ENCODE measurements at regions not wholly inside any gene's neighbourhood (a gene's known extent, or its start where the extent isn't known, plus 50 kb on each side); places are given as distances from the start of the nearest gene placed in this dataset.

DNA sequence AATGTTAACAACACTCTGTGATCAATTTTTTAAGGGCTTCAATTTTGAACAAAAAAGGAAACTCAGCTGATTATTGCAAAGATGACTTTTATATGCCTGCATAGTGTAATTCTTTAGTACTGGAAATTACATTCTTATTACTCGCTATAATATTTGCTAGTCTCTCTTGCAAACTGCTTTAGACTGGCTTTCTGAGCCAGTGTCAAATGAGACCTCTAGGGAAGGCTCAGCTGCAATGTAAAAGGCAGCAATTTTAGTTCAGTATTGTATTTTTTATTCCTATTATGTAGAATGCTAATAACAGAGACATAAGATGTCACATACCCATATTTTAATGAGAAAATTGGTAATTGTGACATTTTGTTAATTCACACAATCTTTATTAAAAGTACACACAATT is 338.1 kb upstream of the LYPLAL1 start:
- DNase-seq = no peak

DNA sequence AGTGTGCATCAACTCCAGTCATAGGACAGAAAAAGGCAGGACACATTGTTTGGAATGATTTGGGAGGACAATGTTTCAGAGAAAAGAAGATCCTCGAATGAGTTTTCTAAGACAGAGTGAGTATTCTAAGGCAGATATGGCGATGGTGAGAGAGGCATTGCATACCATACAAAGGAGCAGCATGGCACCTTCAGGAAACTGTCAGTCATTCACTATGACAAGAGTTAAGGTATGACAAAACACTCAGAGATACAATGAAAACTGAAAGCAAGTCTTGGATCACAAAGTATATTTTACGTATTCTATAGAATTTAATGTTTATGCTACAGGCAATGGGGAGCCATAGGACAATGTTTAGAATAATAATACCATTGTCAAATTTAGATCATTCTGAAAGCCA is 337.4 kb upstream of the LYPLAL1 start:
- DNase-seq = no peak

DNA sequence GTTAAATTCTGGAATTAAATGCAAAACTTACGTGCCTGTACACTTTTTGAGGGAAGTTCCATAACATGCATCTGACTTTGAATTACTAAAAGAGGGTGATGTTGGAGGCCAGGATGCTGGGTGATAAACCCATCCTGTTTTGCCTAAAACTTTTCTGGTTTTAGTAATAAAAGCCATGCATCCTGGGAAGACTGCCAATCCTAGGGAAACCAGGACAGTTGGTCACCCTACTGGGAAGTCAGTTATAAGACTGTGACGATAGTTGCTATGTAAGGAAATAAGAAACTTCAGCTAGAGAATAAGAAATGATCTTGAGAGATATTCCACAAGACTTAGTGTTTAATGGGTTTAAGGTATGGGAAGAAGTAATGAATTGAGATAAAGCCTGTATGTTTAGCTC is 336.6 kb upstream of the LYPLAL1 start:
- DNase-seq = no peak

DNA sequence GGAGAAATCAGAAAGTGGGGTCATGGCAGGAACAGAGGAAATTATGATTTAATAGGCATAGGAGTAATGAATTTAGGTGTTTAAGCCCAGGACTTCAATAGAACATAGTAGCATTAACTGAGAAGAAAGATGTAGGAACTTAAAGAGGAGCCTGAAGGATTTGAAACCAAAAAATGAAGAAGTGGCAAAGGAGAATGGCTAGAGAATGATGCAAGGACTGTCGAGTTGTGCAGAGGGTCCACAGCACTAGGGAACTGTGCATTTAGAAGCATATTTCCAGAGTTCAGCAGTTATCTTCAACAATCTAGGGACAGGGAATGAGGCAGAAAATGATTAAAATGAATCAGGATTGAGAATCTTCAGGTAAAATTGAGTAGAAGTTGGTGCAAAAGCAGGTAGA is 328.1 kb upstream of the LYPLAL1 start:
- no peak for DNase-seq

DNA sequence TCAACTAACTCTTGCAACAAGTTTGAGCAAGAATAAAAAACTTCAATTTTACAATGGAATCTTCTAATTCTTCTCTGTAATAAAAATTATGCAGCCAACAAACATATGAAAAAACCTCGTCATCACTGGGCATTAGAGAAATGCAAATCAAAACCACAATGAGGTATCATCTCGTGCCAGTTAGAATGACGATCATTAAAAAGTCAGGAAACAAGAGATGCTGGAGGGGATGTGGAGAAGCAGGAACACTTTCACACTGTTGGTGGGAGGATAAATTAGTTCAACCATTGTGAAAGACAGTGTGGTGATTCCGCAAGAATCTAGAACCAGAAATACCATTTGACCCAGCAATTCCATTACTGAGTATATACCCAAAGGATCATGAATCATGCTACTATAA is 327.5 kb upstream of the LYPLAL1 start:
- DNase-seq = no peak

DNA sequence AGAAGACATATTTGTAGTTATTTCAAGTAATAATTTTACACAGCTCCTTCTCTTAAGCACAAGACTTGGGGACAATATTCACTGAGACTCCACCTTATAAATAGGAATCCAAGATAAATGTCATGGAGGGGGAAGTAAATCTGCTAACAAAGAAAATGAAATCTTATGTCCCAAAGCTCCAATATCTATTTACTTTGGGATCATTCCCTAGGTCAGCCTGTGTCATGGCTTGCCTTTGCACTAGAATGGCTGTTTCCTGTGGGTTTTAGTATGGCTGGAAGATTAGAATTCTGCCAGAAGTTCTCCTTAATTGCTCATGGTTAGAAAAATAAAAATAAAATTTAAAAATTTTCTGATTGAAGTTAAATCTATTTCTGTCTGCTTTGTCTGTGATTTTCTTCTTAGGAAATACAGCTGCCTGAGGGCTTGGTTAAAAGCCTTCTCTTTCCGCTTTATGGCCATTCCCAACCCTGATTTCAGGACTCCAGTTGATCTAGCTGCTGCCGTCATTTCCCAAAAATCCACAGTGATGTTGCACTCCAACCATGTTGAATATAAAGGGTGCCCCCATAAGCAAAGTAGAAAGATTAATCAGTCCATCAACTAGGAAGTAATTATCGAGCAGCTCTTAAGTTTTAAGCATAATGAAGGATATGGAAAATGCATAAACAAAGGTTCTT is 326.4 kb upstream of the LYPLAL1 start:
- DNase-seq = no peak

DNA sequence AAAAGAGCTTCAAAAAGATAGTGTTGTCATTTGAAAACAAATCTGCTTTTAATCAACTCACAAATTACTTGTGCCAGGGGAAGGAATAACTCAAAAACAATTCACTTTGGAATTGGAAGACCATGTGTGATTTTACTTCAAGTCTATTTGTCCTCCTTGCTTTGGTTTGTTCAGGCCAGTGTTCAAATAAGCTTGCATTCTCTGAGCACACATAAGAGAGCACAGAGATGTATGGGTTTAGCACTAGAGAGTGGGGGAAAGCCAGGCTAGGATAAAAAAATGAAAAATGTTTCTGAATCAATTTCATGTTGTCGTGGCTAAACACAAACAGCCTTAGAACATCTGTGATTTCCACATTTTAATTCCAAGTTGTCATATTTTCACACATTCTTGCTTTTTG is 325.7 kb upstream of the LYPLAL1 start:
- no peak for DNase-seq

DNA sequence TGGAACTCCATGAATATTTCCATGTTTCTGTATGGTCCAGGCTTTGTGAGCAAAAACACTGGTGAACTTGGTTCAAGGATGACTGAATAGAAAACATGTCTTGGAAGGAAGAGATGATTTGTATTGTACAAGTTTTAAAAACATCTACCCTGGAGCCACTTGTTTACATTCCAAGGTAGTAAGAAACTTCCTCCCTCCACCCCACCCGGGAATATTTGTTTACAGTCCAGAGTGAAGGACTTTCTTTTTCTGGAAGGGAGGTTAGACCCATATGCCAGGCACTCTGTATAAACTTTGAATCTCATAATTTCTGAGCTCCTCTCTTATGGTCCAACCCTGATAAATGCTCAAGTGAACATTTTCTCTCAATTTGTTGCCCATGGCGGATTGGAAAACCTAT is 323.3 kb upstream of the LYPLAL1 start:
- DNase-seq = no peak

DNA sequence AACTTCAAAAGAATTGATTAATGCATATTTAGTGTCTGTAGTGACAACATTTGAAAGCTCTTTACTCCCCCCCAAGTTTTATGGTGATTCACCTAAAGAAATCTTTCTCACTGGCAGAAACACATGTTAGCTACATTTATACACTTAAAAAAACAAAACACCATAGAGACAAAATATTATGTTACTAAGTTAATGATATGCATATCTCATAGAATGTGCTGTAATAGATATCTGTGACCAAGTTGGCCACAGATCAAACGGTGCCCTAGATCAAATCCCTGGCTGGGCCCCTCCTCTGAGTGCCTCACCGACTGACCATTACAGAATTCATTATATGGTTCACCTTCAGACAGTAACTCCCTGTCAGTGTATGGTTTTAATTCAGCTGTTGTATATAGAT is 322.1 kb upstream of the LYPLAL1 start:
- no peak for DNase-seq

DNA sequence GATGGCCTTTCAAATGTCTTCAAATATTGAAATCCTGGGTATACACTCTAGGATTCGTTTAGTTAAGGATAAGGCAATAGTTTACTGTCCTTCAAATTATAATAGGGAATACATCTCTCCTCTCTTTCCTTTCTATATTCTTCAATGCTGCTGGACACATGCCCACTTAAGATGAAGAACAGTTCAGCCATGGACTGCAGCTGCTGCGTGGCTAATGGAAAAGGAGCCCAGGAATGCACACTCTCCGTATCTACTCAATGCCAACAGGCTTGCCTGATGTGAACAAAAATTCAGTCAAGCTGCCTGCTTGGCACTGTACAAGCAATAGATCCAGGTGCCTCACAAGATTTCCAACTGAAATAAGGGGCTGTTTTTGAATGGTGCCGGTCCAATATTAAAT is 321.2 kb upstream of the LYPLAL1 start:
- DNase-seq = no peak

DNA sequence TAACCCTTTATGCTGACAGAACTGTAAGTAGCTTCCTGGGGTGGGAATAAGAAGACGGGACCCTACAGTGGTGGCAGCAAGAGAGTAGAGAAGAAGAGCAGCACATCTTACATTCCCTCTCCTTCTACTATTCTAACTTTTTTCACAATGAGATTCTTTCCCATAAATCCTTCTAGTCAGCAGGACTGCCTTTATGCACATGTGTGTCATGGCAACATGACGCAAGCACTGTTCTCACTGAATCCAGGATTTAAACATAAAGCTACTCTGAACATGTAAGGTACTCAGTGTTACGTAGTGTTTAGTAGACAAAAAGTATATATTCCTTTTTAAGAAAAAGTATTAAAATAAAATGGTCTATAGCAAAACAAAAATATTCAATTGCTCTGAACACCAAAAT is 309.7 kb upstream of the LYPLAL1 start:
- no peak for DNase-seq

DNA sequence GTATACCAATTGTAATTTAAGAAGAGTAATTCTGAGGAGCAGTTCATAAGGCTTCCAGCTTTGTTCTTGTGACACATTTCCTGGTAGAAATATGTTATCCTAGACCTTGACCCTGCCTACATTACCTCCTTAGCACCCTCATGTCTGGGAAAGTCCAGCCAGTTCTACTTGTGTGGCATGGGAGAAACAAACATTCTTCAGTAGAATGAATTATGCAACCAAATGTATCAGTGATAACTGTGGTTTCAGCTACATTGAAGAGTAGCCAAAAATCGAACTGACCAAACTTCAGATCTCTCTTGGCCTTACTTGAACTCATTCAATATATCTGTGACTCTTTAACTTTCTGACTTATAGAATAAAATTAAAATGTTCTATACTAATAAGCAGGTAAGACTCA is 308.1 kb upstream of the LYPLAL1 start:
- no peak for DNase-seq

DNA sequence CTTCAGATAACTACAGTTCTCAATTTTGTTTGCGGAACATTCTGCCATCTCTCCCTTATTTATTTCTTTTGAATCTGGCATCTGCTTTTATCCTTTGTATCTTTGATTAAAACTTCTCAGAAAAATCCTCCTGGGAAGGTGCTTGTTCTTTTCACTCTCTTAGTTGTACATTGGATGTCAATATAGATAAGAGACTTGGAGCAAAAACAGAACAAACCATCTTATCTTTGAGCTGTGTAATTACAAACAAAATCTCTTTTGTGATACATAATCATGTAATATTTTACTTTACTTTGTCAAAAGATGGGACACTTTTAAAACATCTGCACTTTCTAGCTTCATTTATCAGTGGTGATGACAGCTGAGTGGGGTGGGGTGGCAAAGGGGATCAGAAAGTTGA is 307.2 kb upstream of the LYPLAL1 start:
- no peak for DNase-seq

DNA sequence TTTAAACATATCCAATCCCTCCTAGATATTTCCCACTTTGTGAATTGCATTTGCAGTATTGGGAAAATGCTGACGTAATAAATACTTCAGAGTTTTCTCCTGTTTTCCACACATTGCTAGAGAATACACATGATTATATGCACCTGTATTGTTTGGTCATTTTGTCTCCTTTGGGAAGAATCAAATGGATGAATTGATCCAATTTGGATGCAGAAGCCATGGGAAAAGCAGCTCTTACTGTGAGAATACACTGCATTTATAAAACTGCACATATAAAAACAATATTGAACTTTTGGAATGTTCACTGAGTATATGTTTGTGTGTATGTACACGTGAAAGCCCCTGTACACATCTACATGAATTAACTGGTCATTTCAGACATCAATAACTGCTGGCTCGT is 306.6 kb upstream of the LYPLAL1 start:
- no peak for DNase-seq

DNA sequence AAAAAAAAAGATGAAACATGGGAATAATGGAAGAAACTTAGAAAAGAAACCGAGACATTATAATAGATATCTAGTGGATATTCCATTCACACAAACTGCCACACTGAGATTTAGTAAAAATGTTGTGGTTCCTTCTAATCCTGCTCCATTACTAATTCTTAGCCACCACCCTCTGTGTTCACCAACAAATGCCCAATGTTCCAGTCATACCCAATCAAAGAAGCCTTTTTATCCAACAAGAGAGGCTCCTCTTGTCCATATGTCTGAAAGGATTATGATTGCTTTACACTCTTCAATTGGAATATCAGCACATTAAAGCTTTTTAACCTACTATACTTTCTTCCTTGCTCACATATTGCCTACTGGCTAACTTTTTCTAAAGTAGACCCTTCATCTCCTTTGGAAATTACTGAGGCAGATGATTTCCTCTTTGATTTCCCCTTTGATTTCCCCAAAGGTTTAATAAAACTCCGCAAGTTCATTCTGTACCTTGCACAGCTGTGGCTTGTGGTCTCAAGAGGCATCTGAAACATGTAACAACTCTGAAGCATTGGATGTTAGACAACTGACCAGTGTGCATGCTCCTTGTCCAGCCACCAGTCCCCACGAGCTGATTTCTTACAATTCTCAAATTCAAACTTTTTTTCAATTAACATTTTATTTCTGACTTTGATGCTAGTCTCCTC is 305.6 kb upstream of the LYPLAL1 start:
- no peak for DNase-seq

DNA sequence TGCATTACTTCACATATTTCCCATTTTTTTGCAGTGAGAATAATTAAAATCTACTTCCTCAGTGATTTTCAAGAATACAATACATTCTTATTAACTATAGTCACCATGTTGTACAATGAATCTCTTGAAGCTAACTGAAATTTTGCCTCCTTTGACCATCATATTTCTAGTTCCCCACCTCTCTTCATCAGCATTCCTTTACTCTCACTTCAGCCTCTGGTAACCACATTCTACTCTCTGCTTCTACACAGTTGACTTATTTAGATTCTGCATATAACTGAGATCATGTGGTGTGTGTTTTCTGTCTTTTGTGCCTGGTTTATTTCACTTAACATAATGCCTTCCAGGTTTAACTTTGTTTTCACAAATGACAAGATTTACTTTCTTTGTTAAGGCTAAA is 304.4 kb upstream of the LYPLAL1 start:
- DNase-seq = no peak

DNA sequence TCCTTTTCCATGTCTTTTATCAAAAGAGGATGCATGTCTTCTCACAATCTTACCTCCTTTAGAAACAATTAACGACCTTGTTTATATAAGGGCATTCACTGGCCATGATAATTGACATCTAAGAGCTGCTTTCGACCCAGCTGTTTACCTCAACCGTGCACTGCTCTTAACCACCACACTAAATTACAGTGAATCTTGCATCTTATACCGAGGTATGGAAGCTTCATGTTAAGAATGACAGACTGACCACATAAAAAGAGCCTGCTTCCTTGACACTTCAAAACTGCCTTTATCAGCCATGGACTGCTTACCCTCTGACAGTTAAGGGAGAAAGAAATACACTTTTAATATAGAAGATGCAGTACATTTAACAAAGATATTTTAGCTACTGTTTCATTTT is 301.7 kb upstream of the LYPLAL1 start:
- DNase-seq = peak; percentile 40

DNA sequence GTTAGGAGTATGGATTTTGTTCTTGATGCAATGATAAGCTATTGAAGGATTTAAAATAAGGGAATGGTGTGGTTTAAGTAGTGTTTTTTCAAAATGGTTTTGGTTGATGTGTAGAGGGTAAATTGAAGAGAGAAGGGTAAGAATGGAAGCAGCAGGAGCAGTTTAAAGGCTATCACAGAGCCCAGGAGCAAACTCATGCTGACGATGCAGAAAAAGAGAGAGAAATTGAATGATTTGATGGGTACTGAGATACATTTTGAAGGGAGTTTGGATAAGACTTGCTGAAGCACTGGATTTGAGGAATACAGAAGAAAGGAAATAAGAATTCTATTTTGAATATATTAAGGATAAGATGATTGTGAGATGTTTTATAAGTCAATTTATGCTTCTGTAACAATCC is 300.8 kb upstream of the LYPLAL1 start:
- no peak for DNase-seq

DNA sequence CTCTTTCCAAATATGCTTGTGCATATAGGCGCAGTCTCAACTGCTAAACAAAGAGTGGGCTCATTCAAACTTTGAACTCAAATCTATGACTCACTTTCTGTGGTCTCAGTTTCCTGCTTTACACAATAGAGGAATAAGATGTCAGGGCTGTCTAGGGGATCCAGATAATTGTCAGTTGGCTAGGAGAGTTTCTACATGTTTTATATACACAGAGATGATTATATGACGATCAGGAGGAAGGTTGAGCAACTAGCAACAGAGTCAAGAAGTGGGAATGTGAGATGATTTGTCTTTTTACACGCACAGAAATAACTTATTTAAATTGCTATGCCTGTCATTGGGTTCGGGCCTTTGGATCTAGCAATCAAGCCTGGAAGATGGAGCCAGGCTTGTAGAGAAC is 299.4 kb upstream of the LYPLAL1 start:
- DNase-seq = peak; percentile 65

DNA sequence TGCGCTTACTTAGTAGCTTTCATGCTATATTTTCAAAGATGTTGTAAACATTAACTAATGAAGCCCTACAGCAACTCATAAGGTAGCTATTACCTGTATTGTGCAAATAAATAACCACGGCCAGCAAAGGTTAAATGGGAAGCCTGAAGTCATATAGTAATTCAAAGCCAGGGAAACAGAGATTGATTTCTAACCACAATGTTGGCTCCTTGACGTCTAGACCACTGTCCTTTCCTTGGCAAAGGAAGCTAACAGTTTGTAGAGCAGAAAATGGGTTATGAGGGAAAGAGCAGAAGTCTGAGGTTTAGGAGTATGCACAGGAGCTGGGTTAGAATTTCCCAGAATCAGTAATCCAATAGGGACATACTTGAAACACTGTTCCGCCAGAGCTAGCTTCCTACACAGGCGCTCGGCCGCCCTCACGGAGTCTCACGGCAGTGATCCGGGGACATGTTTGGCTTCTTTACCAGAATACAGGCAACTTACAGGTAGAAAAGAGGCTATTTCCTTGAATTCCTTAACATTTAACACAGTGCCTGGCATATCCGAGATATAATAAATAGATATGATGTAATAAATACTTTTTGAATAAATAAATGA is 298.8 kb upstream of the LYPLAL1 start:
- peak; percentile 47 for DNase-seq

DNA sequence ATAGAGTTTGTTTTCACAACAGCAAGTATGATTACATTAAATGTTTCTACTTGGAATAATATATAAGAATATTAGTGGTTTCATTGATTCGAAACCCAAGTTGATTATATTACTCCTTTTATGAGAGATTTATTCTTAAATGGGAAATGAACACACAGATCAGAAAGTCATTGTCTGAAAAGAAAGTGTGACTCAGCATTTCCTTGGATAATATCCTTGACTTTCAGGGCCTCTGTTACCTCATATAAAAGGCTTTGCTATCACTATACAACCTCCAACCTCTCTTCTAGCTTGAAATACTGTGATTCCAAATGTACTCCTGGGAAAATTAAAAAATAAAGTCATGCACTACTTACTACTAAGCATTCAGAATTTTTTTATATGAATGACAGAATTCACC is 295.3 kb upstream of the LYPLAL1 start:
- peak; percentile 12 for DNase-seq

DNA sequence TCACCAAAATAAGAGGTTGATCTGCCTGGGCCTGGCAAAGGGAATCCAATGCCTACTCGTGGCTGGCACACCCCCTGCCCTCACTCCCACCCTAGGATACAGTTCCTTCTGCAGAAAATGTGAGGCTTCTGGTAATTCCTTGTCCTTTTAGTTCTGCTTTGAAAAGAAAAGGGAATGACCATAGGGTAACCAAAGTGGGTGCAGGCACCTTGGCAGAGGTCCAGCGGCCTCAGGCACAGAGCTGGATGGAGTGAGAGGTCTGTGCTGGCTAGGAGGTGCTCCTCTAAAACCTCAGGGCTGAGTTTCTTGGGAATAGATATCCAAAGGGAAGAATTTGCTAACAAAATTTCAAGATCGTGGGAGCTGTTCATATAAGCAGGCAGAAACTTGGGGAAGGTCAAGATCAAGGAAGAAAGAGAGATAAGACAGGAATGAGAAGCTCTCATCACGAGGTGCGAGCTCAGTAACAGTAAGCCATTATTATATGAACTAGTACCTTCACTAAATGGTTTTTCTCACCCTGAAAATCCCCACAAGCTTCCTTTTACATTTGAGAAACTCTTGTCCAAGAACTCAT is 293.1 kb upstream of the LYPLAL1 start:
- DNase-seq = peak; percentile 9

DNA sequence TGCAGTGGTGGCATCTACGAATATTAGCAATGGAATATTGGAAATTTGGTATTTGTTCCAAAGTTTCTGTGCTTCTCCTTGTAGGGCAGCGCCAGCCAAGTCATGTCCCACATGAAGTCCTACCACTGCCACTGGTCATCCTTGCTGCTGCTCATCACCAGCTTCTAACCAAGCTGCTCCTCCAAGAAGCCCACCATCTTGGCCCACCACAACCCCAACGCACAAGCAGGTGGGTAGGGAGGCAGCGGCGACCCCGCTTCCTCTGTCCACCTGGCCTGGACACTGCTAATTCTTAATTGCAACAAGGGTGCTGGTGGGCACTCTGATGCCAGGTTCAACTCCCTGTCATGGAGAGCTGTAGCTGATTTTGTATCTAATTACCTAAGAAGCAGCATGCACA is 291.2 kb upstream of the LYPLAL1 start:
- no peak for DNase-seq

DNA sequence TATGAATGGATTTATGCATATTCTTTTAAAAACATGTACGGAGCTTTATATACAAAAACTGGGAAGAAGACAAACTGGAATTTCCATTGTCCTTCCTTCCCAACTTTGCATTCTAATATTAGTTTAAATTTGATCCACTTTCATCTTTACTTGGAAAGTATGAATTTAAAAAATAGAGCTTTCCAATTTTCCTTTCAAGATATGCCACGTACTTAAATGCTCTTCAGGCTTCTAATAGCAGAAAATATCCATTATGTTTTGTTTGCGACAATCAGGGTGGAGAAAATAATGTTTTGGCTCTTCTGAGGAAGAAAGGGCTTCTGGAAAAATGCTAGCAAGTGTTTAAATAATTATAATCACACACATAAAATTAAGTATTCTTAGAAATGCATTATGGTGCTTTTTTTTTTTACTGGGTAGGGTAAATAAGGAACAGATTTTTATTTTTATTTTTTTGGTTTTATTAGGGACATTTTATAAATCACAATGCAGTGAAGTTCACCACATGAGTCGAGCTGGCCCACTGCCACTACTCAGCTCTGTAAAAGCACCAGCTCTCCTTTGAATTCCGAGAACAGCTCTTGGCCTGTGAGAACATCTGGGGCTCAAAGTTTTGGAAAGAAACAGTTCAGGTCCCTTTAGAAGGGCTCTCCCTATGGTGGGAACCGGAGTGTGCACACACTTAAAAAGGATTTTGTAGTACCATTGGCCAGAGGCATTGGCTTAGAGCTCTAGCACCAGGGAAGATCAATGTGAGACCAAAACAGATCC is 287.4 kb upstream of the LYPLAL1 start:
- DNase-seq = no peak
